ENCODE measurements at regions not wholly inside any gene's neighbourhood (a gene's known extent, or its start where the extent isn't known, plus 50 kb on each side); places are given as distances from the start of the nearest gene placed in this dataset.

GRCh38 chrY:7285388-7285787, 373.8 kb upstream of the AMELY start:
- TF ChIP-seq POLR2AphosphoS5 (IDR thresholded peaks at IDR 0.05), result no peak
- TF ChIP-seq CTCF (IDR thresholded peaks at IDR 0.05; ENCODE audit: poor library complexity, severe bottlenecking), result no peak
- no peak for TF ChIP-seq RAD21 (conservative IDR thresholded peaks at IDR 0.05)
- TF ChIP-seq, protein P1, sequence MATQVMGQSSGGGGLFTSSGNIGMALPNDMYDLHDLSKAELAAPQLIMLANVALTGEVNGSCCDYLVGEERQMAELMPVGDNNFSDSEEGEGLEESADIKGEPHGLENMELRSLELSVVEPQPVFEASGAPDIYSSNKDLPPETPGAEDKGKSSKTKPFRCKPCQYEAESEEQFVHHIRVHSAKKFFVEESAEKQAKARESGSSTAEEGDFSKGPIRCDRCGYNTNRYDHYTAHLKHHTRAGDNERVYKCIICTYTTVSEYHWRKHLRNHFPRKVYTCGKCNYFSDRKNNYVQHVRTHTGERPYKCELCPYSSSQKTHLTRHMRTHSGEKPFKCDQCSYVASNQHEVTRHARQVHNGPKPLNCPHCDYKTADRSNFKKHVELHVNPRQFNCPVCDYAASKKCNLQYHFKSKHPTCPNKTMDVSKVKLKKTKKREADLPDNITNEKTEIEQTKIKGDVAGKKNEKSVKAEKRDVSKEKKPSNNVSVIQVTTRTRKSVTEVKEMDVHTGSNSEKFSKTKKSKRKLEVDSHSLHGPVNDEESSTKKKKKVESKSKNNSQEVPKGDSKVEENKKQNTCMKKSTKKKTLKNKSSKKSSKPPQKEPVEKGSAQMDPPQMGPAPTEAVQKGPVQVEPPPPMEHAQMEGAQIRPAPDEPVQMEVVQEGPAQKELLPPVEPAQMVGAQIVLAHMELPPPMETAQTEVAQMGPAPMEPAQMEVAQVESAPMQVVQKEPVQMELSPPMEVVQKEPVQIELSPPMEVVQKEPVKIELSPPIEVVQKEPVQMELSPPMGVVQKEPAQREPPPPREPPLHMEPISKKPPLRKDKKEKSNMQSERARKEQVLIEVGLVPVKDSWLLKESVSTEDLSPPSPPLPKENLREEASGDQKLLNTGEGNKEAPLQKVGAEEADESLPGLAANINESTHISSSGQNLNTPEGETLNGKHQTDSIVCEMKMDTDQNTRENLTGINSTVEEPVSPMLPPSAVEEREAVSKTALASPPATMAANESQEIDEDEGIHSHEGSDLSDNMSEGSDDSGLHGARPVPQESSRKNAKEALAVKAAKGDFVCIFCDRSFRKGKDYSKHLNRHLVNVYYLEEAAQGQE (IDR thresholded peaks at IDR 0.05; ENCODE audit: borderline replicate concordance), result no peak
- no peak for TF ChIP-seq MXI1 (conservative IDR thresholded peaks at IDR 0.05; ENCODE audit: poor library complexity, severe bottlenecking)
- TF ChIP-seq TAF1 (IDR thresholded peaks at IDR 0.05; ENCODE audit: low read depth), result no peak
- no peak for TF ChIP-seq SMC3 (conservative IDR thresholded peaks at IDR 0.05; ENCODE audit: poor library complexity)
- no peak for TF ChIP-seq EP300 (conservative IDR thresholded peaks at IDR 0.05; ENCODE audit: poor library complexity, severe bottlenecking)
